Stimulated activated naive CD8-positive, alpha-beta T cell treated with anti-CD3 and anti-CD28 coated beads, Interleukin-15, amount 100 ng/mL, for 72 hours (primary cell): ENCODE measurements at regions not wholly inside any gene's neighbourhood (a gene's known extent, or its start where the extent isn't known, plus 50 kb on each side); places are given as distances from the start of the nearest gene placed in this dataset.

Experiments used
- ATAC-seq: fragments of 150-1000 bp; cut with Tn5 transposase; 2 replicates; pipeline ENCODE4 v1.10.0; 2021; ENCODE audit warnings: mild to moderate bottlenecking, moderate library complexity
- DNase-seq, 2 donors: peaks; one replicate each; pipeline ENCODE4 v3.0.0; 2021 to 2022
- H3K27ac Mint-ChIP-seq, 2 donors: one replicate each; pipeline ENCODE4 v1.8.0; 2022; ENCODE audit warnings: mild to moderate bottlenecking in 2 of 2, mixed read lengths in 2 of 2, moderate library complexity in 2 of 2
- H3K27me3 Mint-ChIP-seq: one replicate; pipeline ENCODE4 v1.8.0; 2022; ENCODE audit warnings: mixed read lengths
- H3K4me1 Mint-ChIP-seq: one replicate; pipeline ENCODE4 v1.8.0; 2022; ENCODE audit warnings: mild to moderate bottlenecking, mixed read lengths
- H3K4me3 Mint-ChIP-seq, 2 donors: one replicate each; pipeline ENCODE4 v1.8.0; 2022; ENCODE audit warnings: mild to moderate bottlenecking in 2 of 2, mixed read lengths in 2 of 2, moderate library complexity in 1 of 2
- H3K9me3 Mint-ChIP-seq, 2 donors: one replicate each; pipeline ENCODE4 v1.8.0; 2022; ENCODE audit warnings: mixed read lengths in 2 of 2

- Mint-ChIP-seq H3K27ac (peak overlapping the region in 1 of 2 donors; percentile 62), H3K4me1 (peaks cover 11% of the 10 kb centered on the region), H3K9me3 (no peaks in the 10 kb centered on the region), H3K27me3 (peaks cover 17% of the 10 kb centered on the region), H3K4me3 (no peak overlapping the region)
- ATAC-seq (no peak), DNase-seq (no peak)
Observed at GRCh38 chr15:70212286-70212962, 114.7 kb upstream of the TLE3 start.

GRCh38 chr15:70210528-70210927 lies 112.8 kb upstream of the TLE3 start:
- no peaks in the 10 kb centered on the region for H3K9me3 Mint-ChIP-seq
- ATAC-seq = no peak
- DNase-seq = no peak
- H3K4me1 Mint-ChIP-seq = peaks cover 11% of the 10 kb centered on the region
- H3K27me3 Mint-ChIP-seq = peaks cover 17% of the 10 kb centered on the region
- H3K4me3 Mint-ChIP-seq = no peak overlapping the region
- H3K27ac Mint-ChIP-seq = no peak overlapping the region

GRCh38 chr15:70210076-70210475 lies 112.4 kb upstream of the TLE3 start:
- Mint-ChIP-seq H3K4me1 (peaks cover 11% of the 10 kb centered on the region), H3K9me3 (no peaks in the 10 kb centered on the region), H3K4me3 (no peak overlapping the region), H3K27me3 (peaks cover 17% of the 10 kb centered on the region), H3K27ac (no peak overlapping the region)
- ATAC-seq (no peak), DNase-seq (no peak)

GRCh38 chr15:70209499-70209898 lies 111.8 kb upstream of the TLE3 start:
- H3K4me1 Mint-ChIP-seq = peaks cover 11% of the 10 kb centered on the region
- no peak for DNase-seq
- H3K27ac Mint-ChIP-seq = peak overlapping the region in 1 of 2 donors; percentile 34
- no peak for ATAC-seq
- H3K9me3 Mint-ChIP-seq = no peaks in the 10 kb centered on the region
- no peak overlapping the region for H3K4me3 Mint-ChIP-seq
- peaks cover 17% of the 10 kb centered on the region for H3K27me3 Mint-ChIP-seq

- no peak for DNase-seq
Observed at GRCh38 chr15:70208332-70208731, 110.6 kb upstream of the TLE3 start.

GRCh38 chr15:70206668-70207067 lies 109.0 kb upstream of the TLE3 start:
- no peak for DNase-seq
- Mint-ChIP-seq H3K4me1 (no peaks in the 10 kb centered on the region), H3K4me3 (no peak overlapping the region), H3K9me3 (no peaks in the 10 kb centered on the region), H3K27ac (no peak overlapping the region), H3K27me3 (peaks cover 12% of the 10 kb centered on the region)
- ATAC-seq = no peak

More at GRCh38 chr15:70208332-70208731, 110.6 kb upstream of the TLE3 start:
- no peak overlapping the region for H3K4me3 Mint-ChIP-seq
- peaks cover 11% of the 10 kb centered on the region for H3K4me1 Mint-ChIP-seq
- H3K27ac Mint-ChIP-seq = no peak overlapping the region
- no peaks in the 10 kb centered on the region for H3K9me3 Mint-ChIP-seq
- H3K27me3 Mint-ChIP-seq = peaks cover 12% of the 10 kb centered on the region
- ATAC-seq = no peak

- DNase-seq (no peak), ATAC-seq (no peak)
- Mint-ChIP-seq H3K4me3 (no peak overlapping the region), H3K27me3 (no peaks in the 10 kb centered on the region), H3K9me3 (no peaks in the 10 kb centered on the region), H3K27ac (peak overlapping the region in 1 of 2 donors; percentile 66), H3K4me1 (no peaks in the 10 kb centered on the region)
Observed at GRCh38 chr15:70204652-70205051, 106.9 kb upstream of the TLE3 start.

GRCh38 chr15:70203981-70204560 lies 106.4 kb upstream of the TLE3 start:
- DNase-seq (no peak), ATAC-seq (no peak)
- H3K9me3 Mint-ChIP-seq = no peaks in the 10 kb centered on the region
- H3K27me3 Mint-ChIP-seq = no peaks in the 10 kb centered on the region
- H3K4me1 Mint-ChIP-seq = no peaks in the 10 kb centered on the region
- H3K4me3 Mint-ChIP-seq = no peak overlapping the region
- peak overlapping the region in 1 of 2 donors; percentile 15 for H3K27ac Mint-ChIP-seq

- H3K4me1 Mint-ChIP-seq = no peaks in the 10 kb centered on the region
- no peak overlapping the region for H3K27ac Mint-ChIP-seq
- no peaks in the 10 kb centered on the region for H3K9me3 Mint-ChIP-seq
- ATAC-seq (no peak), DNase-seq (no peak)
- H3K4me3 Mint-ChIP-seq = no peak overlapping the region
- no peaks in the 10 kb centered on the region for H3K27me3 Mint-ChIP-seq
Observed at GRCh38 chr15:70202756-70203155, 105.0 kb upstream of the TLE3 start.

- ATAC-seq (no peak), DNase-seq (no peak)
- no peak overlapping the region for H3K4me3 Mint-ChIP-seq
Observed at GRCh38 chr15:70201425-70201775, 103.7 kb upstream of the TLE3 start.

GRCh38 chr15:70200511-70201424 lies 103.1 kb upstream of the TLE3 start:
- Mint-ChIP-seq H3K27me3 (no peaks in the 10 kb centered on the region), H3K27ac (peak overlapping the region in 1 of 2 donors; percentile 1), H3K4me1 (no peaks in the 10 kb centered on the region), H3K9me3 (no peaks in the 10 kb centered on the region), H3K4me3 (no peak overlapping the region)
- ATAC-seq (no peak), DNase-seq (no peak)

More at GRCh38 chr15:70201425-70201775, 103.7 kb upstream of the TLE3 start:
- Mint-ChIP-seq H3K9me3 (no peaks in the 10 kb centered on the region), H3K27ac (no peak overlapping the region), H3K4me1 (no peaks in the 10 kb centered on the region), H3K27me3 (no peaks in the 10 kb centered on the region)

GRCh38 chr15:70199540-70200410 lies 102.1 kb upstream of the TLE3 start:
- Mint-ChIP-seq H3K4me1 (no peaks in the 10 kb centered on the region), H3K4me3 (no peak overlapping the region), H3K27me3 (no peaks in the 10 kb centered on the region), H3K9me3 (no peaks in the 10 kb centered on the region), H3K27ac (no peak overlapping the region)
- ATAC-seq (no peak), DNase-seq (no peak)

GRCh38 chr15:70199124-70199482 lies 101.4 kb upstream of the TLE3 start:
- DNase-seq (no peak), ATAC-seq (no peak)
- Mint-ChIP-seq H3K27ac (no peak overlapping the region), H3K4me1 (no peaks in the 10 kb centered on the region), H3K27me3 (no peaks in the 10 kb centered on the region), H3K4me3 (no peak overlapping the region), H3K9me3 (no peaks in the 10 kb centered on the region)

GRCh38 chr15:70198441-70199123 lies 100.9 kb upstream of the TLE3 start:
- Mint-ChIP-seq H3K9me3 (no peaks in the 10 kb centered on the region), H3K27ac (no peak overlapping the region), H3K27me3 (peaks cover 1% of the 10 kb centered on the region), H3K4me3 (no peak overlapping the region), H3K4me1 (no peaks in the 10 kb centered on the region)
- DNase-seq = no peak
- ATAC-seq = no peak

GRCh38 chr15:70197945-70198361 lies 100.2 kb upstream of the TLE3 start:
- peaks cover 7% of the 10 kb centered on the region for H3K27me3 Mint-ChIP-seq
- no peak for DNase-seq

More at GRCh38 chr15:70197945-70198361, 100.2 kb upstream of the TLE3 start:
- no peaks in the 10 kb centered on the region for H3K9me3 Mint-ChIP-seq
- ATAC-seq = no peak
- H3K27ac Mint-ChIP-seq = no peak overlapping the region
- no peak overlapping the region for H3K4me3 Mint-ChIP-seq
- H3K4me1 Mint-ChIP-seq = no peaks in the 10 kb centered on the region
